ENCODE measurements at regions not wholly inside any gene's neighbourhood (a gene's known extent, or its start where the extent isn't known, plus 50 kb on each side); places are given as distances from the start of the nearest gene placed in this dataset.
A peak's percentile ranks its signal among the peaks of the same experiment; 100 is the strongest.

GRCh38 chr5:2441495-2442180 lies 309.8 kb downstream of the IRX2 start:
- no peak for DNase-seq

- DNase-seq, result no peak
Observed at GRCh38 chr5:2439608-2440007, 311.9 kb downstream of the IRX2 start.

GRCh38 chr5:2433086-2433485 lies 318.4 kb downstream of the IRX2 start:
- peak; percentile 26 for DNase-seq

- no peak for DNase-seq
Observed at GRCh38 chr5:2432076-2432920, 319.2 kb downstream of the IRX2 start.

GRCh38 chr5:2430606-2431005 lies 320.9 kb downstream of the IRX2 start:
- no peak for DNase-seq

- DNase-seq, result no peak
Observed at GRCh38 chr5:2427983-2428382, 323.5 kb downstream of the IRX2 start.

GRCh38 chr5:2423634-2424033 lies 327.8 kb downstream of the IRX2 start:
- DNase-seq, result no peak

GRCh38 chr5:2417301-2417700 lies 334.2 kb downstream of the IRX2 start:
- DNase-seq, result no peak

- no peak for DNase-seq
Observed at GRCh38 chr5:2415678-2416077, 335.8 kb downstream of the IRX2 start.

GRCh38 chr5:2410451-2410850 lies 341.0 kb downstream of the IRX2 start:
- no peak for DNase-seq

GRCh38 chr5:2403296-2403695 lies 348.2 kb downstream of the IRX2 start:
- no peak for DNase-seq

GRCh38 chr5:2399804-2400203 lies 351.7 kb downstream of the IRX2 start:
- DNase-seq, result no peak

GRCh38 chr5:2399096-2399495 lies 352.4 kb downstream of the IRX2 start:
- no peak for DNase-seq

- no peak for DNase-seq
Observed at GRCh38 chr5:2393556-2393955, 357.9 kb downstream of the IRX2 start.

GRCh38 chr5:2391566-2391965 lies 359.9 kb downstream of the IRX2 start:
- no peak for DNase-seq

GRCh38 chr5:2391021-2391420 lies 360.5 kb downstream of the IRX2 start:
- no peak for DNase-seq

- no peak for DNase-seq
Observed at GRCh38 chr5:2388571-2388970, 362.9 kb downstream of the IRX2 start.

GRCh38 chr5:2387634-2388325 lies 363.7 kb downstream of the IRX2 start:
- peak; percentile 19 for DNase-seq

GRCh38 chr5:2387250-2387633 lies 364.2 kb downstream of the IRX2 start:
- DNase-seq, result no peak

GRCh38 chr5:2385818-2386217 lies 365.7 kb downstream of the IRX2 start:
- DNase-seq, result no peak

GRCh38 chr5:2383698-2384065 lies 367.8 kb downstream of the IRX2 start:
- no peak for DNase-seq

GRCh38 chr5:2382776-2383697 lies 368.4 kb downstream of the IRX2 start:
- DNase-seq, result no peak

Data from left kidney (tissue), 1 donor.